SH-SY5Y (cell line): ENCODE measurements at regions not wholly inside any gene's neighbourhood (a gene's known extent, or its start where the extent isn't known, plus 50 kb on each side); places are given as distances from the start of the nearest gene placed in this dataset.

Source experiments
- GATA2 ChIP-seq: IDR thresholded peaks from 2 replicates; pipeline ENCODE4 v1.6.1; 2011; ENCODE audit warnings: mild to moderate bottlenecking, low read depth, low read length
- GATA3 ChIP-seq: IDR thresholded peaks from 2 replicates; pipeline ENCODE4 v1.6.1; 2011; ENCODE audit warnings: low read depth, mild to moderate bottlenecking, low read length, moderate library complexity

- TF ChIP-seq GATA2 (no peak), GATA3 (no peak)
Measured at GRCh38 chr14:98136012-98136789, 1135.8 kb downstream of the BCL11B start.
